ENCODE measurements at regions not wholly inside any gene's neighbourhood (a gene's known extent, or its start where the extent isn't known, plus 50 kb on each side); places are given as distances from the start of the nearest gene placed in this dataset.

DNA sequence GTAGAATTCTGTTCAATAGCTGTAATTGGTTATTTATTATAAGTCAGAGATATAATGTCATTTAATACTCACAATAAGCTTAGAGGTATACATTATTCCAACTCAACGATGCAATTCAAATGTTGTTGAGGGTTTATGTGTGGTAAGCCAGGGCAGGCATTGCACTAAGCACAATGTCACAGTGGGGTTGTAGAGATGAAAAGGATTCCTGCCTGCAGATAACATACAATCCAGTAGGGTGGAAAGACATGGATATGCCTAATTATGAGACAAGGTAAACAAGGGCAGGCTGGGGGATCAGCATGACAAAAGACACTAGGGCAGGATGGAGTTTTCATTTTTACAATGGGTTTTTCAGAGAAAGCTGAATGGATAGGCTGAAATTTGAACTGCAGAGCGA lies 98.7 kb upstream of the PALM2AKAP2 start:
- DNase-seq (ENCODE audit: low spot score), result no peak

DNA sequence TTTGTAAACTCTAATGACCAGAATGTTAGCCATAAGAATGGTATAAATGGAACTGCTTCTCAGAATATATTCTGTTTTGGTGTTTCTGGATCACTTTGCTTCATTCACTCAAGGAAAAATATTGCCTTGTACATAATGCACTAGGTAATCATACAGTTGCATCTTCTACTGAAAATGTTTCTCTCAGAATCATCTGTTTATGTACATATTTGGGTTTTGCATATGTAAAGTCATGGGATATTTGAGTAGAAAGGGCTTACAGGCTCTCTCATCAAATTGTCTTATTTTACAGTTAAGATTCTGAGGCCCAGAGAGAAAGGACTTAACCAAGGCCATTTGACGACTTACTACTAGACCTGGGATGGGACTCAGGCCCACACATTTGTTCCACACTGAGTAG lies 97.8 kb upstream of the PALM2AKAP2 start:
- no peak for DNase-seq (ENCODE audit: low spot score)

DNA sequence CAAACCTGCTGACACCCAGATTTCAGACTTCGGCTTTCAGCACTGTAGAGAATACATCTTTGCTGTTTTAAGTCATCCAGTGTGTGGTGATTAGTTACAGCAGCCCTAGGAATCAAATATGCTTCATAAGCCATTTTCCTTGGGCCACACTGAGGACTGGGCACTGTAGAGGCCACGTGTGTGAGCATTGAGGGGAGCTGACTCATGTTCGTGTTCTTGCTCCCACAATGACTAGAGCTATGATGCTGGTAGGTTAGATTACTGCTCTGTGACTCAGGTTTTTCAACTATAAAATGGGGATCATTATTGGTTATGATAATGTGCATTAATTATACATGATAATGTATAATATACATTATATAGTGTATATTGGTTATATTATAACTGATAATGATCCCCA lies 96.5 kb upstream of the PALM2AKAP2 start:
- DNase-seq (ENCODE audit: low spot score), result no peak

DNA sequence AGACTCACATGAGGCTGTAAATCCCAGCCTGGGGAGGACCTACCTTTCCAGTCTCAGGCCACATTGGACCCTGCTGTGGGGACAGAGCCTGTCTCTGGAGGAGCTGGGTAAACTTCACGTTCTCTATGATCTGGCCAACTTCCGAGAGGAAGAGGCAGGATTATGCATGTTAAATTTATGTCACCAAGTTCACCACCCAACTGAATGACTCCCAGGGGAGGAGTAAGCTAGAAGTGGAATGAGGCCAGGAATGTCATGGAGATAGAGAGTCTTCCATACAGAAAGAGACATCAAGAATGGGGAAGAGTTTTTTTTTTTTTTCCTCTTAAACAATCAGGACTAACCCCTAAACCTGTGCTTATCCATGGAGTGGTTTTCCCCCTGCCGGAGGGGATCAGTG lies 90.3 kb upstream of the PALM2AKAP2 start:
- no peak for DNase-seq (ENCODE audit: low spot score)

DNA sequence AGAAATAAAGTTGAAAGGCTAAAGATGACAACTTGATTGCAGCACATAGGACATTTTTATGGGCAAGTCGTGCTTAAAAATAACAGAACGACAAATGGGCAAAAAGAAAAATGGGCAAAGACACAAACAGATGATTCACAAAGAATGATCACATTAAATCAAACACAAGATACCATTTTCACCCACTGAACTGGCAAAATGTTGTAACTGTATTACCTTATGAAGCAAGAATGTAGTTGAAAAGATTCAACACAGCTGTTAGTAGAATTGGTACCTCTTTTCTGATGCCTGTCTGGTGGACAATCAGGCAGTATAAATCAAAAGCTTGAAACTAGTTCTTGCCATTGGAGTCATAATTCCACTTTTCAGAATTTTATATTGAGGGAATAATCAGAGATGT lies 81.0 kb upstream of the PALM2AKAP2 start:
- no peak for DNase-seq (ENCODE audit: low spot score)

DNA sequence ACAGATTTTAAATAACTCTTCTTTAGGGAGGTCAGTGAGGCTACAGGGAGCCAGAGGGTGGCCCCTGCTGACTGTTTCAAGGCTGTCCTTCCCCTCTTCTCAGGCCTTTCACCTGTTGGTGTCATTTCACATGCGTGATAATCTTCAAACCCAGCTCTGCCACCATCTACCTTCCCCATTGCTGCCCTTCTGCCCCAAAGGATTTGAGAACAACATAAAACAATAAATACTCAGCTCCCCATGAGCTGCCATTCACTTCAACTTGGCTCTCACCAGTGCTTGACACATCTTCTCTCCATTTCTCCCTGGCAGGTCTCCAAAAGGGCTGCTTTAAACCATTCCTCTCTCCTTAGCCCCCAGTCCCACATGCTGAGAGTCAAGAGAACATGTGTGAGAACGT lies 75.5 kb upstream of the PALM2AKAP2 start:
- no peak for DNase-seq (ENCODE audit: low spot score)

DNA sequence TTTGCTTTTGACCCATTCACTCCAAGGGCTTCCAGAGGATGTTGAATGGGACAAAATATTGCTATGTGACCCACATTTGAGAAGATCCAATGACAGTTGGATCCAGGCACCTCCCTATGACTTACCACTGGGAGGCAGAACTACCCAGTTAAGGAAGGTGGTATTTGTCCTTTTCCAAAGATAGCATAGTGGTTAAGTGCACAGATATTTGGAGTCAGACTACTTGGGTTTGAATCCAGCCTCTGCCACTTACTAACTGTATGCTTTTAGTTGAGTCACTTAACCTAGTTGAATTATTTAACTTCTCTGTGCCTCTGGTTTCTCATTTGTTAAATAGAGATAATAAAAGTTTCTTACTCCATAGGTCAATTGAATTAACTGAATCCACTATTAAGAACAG lies 74.5 kb upstream of the PALM2AKAP2 start:
- DNase-seq (ENCODE audit: low spot score), result no peak

DNA sequence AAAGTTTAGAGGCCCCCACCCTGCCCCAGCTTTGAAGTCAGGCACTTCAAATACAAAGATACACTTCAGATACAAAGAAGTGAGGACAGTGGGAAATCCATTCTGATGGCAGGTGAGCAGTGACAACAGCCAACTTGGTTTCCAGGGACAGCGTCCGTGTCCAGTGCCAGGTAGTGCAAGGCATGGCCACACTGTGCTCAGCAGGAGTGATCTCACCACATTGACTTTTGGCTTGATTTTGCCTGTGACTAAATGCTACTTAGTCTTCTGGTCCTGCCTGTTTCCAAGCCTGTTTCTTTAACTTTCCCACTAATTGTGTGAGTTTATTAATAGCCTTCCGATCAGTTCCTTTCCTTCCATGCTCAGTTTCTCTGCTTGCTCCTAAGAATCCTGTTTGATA lies 72.6 kb upstream of the PALM2AKAP2 start:
- DNase-seq (ENCODE audit: low spot score), result no peak

DNA sequence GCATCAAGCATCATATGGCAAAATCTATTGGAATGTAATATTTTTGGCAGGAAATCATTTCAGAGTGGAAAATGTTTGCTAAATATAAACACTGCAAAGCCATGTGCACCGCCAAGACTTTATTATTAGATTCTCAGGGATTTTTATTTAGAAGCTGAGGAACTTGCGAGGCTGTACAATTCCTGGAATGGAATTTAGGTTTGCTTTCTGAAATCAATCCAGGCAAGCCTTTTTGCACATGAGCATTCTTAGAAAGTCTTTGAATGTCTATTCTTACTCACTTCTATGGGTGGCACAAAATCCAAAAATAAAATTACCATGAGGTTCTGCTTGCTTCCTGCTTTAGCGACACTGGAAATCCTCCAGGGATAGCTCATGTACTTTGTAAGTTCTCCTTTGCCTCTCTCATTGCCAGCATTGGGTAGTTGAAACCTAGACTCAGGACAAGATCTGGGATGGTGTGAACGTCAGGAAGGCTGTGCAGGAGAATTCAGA lies 71.5 kb upstream of the PALM2AKAP2 start:
- DNase-seq (ENCODE audit: low spot score), result no peak

DNA sequence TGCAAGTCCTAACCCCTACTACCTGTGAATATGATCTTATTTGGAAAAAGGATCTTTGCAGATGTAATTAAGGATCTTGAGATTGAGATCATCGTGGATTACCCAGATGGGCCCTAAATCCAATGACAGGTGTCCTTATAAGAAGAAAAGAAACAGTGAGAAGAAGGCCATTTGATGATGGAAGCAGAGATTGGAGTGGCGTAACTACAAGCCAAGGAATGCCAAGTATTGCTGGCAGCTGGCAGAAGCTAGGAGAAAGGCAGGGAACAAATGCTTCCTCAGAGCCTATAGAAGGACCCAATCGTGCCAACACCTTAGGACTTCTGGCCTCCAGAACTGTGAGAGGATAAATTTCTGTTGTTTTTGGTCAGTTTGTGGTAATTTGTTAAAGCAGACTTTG lies 70.1 kb upstream of the PALM2AKAP2 start:
- DNase-seq (ENCODE audit: low spot score), result no peak

DNA sequence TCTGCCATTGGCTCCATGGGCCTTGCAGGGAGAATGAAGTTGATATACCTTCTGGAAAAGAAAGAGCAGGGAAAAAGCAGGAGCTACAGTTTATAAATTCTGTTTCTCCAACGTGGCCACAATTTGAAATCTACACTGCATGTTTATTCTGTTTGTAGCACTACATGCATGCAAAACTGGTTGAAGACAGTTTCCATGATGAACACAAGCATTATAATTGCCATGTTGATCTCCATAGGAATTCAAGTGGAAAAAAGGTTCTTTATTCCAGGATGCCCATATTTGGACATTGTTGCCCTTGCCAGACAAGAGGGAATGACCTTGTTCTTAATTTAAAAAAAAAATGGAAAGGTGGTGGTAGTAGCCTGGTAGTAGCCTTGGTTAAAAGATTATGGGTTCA lies 69.2 kb upstream of the PALM2AKAP2 start:
- DNase-seq (ENCODE audit: low spot score), result no peak

DNA sequence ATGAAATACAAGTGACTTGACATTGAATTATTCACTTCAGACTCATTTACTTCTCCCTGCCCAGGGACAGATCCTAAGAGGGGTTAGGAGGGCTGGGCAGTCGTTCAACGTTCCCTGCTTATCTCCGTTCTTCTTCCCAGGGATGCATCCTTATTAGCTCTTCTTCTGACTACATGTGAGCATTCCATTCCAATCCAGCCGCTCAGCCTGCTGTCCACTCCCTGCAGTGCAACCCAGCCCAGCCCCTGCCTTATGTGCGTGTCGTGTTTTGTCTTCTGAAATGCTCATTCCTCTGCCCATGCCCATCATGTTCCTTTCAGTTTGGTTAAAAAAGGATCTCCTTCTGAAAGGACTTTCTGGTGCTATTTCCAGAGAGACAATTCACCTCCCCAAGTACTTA lies 64.7 kb upstream of the PALM2AKAP2 start:
- DNase-seq (ENCODE audit: low spot score), result no peak

DNA sequence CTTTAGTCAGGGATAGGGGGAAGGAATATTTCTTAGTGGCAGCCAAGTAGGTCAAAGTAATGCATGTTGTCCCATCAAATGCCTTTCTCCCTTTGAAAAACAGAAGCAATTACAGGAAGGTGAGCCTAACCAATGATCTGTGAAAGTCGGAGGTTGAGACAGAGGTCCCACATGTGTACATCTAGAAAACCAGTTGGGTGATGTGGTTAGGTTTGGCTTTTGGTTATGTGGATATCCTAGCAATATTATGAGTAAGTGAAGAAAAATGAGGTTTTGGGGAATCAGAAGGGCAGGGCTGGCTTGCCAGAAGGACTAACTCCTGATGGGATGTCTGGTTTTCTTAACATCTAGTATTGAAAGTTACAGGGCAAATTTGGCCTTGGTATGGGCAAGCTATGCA lies 63.4 kb upstream of the PALM2AKAP2 start:
- no peak for DNase-seq (ENCODE audit: low spot score)

DNA sequence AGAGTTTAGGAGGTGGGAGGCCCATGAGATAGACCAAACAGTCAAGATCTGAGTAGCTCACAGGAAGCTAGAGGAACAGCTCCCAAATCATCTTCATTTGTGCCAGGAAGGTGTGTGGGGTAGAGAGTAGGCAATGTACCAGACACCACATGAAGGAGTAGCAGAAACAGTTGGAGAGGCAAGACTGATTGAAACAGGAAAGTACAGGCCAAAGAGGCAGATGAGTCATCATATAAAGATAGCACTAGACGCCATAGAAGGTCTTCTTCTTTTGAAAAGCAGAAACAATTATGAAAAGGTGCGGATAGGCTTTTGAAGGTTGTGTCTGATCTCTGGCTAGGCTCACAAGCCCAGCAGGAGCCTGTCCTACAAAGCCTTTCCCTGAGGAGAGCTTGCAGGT lies 62.7 kb upstream of the PALM2AKAP2 start:
- DNase-seq (ENCODE audit: low spot score), result no peak

DNA sequence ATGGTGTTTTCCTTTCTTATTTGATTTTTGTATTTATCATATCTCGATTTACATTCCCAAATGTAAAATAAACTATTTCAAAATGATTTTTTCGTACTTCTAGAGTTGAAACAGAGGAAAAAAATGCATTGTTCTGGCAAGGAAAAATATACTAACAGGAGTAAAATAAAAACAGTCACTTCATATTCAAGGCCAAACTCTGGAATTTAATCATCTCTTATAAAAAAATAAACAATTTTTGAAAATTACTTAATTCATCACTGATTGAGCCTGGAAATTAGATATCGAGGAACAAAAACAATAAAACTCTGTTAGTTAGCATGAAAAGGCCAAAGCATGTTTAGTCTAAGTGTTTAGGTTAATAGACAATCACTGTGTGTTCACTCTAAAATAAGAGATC lies 61.1 kb upstream of the PALM2AKAP2 start:
- DNase-seq (ENCODE audit: low spot score), result no peak

DNA sequence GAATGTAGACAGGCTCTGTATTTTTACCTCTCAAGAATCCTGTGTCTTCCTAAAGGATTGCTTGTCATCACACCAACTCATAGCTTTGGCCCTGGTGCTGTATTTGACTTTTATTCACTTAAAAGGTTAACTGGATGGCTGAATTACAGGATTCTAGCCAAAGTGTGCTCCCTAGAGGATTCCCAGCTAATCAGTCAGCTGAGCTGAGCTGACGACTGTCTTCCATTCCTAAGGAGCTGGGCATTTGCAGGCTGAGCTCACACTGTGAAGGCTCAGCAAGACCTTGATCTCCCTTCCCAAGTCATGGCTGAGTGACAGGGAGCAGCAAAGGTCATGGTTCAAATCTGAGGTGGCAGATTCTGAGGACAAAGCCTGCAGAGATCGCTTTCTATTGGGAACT lies 59.0 kb upstream of the PALM2AKAP2 start:
- DNase-seq (ENCODE audit: low spot score), result no peak

DNA sequence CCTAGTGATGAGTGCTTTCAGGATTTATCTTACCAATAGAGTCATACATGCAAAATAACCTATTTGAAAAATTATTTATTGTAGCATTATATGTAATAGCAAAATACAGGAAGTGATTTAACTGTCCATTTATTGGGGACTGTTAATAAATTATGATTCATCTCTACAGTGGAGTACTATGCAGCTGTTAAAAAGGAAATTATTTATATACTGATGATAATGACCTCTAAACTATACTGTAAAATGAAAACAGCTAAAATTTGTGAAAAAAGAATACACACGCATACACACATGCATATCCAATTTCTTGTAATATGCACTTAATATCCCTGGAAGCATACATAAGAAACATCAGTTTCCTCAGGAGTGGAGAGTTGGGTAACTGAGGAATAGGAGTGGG lies 58.0 kb upstream of the PALM2AKAP2 start:
- DNase-seq (ENCODE audit: low spot score), result no peak

DNA sequence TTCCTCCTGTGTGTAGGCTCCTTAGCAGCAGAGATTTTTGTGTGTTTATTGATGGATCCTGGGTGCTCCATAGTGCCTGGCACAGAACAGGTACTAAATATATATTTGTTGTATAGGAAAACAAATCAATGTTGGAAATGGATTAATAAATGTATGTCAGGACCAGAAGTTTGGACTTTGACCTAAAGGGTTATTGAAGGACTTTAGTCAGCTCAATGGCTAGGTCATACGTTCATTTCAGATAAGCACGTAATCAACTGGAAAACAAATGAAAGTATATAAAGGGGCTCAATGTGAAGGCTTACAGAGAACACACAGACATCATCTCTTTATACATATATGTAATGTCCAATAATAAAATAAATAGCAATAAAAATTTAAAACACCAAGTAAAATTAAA lies 56.2 kb upstream of the PALM2AKAP2 start:
- DNase-seq (ENCODE audit: low spot score), result no peak

DNA sequence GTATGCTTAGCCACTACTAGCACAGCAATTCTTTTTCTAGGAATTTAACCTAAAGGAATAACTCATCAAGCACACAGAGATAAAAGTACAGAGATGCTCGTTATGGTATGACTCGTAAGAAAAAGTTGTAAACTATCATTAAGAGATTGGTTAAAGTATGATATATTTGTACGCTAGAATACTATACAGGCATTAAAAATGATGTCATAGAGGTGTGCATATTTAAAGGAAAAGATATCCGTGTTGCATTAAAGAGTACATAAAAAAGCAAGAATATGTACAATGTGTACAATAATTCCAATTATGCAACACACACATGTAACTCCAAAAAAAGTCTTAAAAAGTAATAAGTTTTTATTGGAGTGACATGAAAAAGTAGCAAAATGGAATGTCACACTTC lies 54.5 kb upstream of the PALM2AKAP2 start:
- DNase-seq (ENCODE audit: low spot score), result no peak

DNA sequence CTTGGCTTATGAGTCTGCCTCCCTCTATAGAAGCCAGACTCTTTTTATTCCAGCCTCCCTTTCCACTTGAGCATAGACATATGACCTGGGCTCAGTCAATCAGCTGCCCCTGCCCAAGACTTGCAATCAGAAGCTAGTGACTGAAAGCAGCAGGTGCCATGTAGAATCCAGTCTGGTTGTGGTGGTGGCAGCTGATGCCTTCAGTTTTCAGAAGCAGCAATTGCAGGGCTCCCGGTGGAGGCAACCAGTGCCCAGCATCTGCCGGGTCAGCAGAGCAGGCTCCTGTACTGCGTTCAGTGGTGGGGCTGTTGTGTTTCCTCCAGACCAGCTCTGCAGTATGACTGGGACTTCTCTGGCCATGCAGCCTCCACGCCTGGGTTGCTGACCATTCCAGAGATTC lies 53.9 kb upstream of the PALM2AKAP2 start:
- DNase-seq (ENCODE audit: low spot score), result no peak

DNA sequence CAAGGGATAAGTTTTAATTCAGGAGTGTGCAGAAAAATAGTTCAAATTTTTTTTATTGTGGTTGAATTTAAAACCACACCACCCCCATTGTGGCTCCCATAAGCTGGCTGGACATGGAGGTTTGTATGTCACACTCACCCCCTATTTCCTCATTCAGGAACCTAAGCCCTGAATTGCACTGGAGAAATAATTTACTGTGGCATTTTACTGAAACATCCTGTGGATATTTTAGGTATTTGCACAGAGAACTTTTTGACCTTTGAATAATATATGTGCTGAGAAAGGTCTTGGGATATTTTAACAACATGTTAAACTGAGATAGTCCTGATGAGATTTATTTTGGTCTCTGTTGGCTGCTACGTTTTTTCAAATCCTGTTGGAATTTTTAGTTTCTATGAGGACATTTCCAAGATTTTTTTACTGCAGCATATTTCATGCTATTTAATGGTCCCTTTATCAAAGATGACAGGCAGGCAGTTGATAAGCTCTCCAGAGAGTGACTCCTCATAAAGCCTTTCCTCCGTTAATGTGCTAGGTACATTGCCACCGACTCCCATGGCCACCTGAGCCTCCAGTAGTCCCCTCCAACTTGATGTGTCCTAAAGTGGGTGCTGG lies 51.2 kb upstream of the PALM2AKAP2 start:
- DNase-seq (ENCODE audit: low spot score), result no peak

DNA sequence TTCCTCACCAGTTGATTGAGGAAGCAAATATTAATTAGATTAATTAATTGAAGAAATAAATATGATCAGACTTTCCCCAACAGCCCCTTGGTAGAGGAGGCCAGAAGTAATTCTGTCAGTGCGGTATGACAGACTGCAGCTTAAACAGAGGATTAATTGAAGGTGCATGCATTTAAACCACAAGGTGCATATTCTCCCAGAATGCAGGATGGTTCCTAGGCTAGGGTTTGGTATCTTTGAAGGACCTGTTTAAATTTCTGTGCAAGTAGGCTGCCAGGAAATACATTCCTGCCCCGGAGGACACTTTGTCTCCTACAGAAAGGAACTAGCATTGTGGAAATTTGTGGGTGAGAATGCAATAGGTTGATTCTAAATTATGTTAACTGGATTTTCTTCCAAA lies 50.5 kb upstream of the PALM2AKAP2 start:
- DNase-seq (ENCODE audit: low spot score), result no peak

Data from globus pallidus (tissue), 1 donor.